ENCODE measurements at regions not wholly inside any gene's neighbourhood (a gene's known extent, or its start where the extent isn't known, plus 50 kb on each side); places are given as distances from the start of the nearest gene placed in this dataset.

GRCh38 chr2:225340923-225341322 lies 58.6 kb upstream of the NYAP2 start:
- intact Hi-C loops (cut with micrococcal nuclease), result no loop called here

GRCh38 chr2:225337183-225337582 lies 62.3 kb upstream of the NYAP2 start:
- intact Hi-C loops (cut with micrococcal nuclease), result no loop called here

- intact Hi-C loops (cut with micrococcal nuclease), result loop anchor here (2.0 kb wide), 1 partner anchor 14 kb away; no protein-coding TSS in a partner anchor
These were observed 65.0 kb upstream of the NYAP2 start for GRCh38 chr2:225334514-225334913.

GRCh38 chr2:225328192-225328591 lies 71.3 kb upstream of the NYAP2 start:
- intact Hi-C loops (cut with micrococcal nuclease), result no loop called here

GRCh38 chr2:225326969-225327368 lies 72.5 kb upstream of the NYAP2 start:
- intact Hi-C loops (cut with micrococcal nuclease), result no loop called here

DNA sequence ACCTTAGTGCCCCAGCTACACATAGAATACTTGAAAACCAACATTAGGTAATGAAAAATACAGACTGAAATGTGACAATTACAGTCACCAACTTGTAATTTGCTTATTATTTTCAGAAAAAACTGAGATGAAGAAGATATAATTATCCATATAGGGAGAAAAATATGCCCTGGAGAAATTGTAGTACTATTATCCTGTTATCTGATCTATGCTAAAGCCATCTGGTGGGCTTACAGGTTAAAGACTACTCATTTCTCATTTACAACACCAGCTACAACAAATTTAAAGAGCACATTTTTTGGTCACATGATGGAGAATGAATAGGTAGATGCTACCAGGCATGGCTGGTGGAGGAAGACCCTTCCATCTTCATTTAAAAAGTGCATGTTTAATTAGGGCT lies 79.6 kb upstream of the NYAP2 start:
- intact Hi-C loops (cut with micrococcal nuclease), result loop anchor here (2.0 kb wide), 1 partner anchor 15 kb away; no protein-coding TSS in a partner anchor

DNA sequence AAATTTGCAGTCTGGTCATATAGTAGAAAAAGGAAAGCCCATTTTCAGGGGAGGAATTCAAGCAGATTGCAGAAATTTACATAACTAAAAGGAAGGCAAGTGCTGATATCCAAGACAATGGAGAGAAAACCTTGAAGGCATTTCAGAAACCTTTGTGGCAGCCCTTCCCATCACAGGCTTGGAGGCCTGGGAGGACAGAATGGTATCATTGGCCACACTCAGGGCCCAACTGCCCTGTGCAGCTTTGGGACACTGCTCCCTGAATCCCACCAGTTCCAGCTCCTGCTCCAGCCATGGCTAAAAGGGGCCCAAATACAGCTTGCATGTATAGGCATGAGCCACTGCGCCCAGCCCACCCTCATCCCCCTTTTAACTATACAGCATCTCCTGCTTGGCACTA lies 81.1 kb upstream of the NYAP2 start:
- intact Hi-C loops (cut with micrococcal nuclease), result no loop called here

DNA sequence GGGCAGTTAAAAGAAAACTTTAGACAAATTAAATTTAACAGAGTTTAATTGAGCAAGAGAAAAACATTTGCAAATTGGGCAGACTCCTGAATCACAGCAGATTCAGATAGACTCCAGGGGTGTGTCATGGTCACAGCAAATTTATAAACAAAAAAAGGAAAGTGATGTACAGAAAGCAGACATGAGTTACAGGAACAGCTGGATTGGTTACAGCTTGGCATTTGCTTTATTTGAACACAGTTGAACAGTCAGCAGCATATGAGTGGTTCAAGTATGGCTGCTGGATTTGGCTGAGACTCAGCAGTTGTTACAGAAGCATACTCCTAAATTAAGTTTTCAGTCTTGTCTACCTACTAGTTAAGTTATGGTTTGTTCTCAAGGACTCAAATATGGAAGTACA lies 82.3 kb upstream of the NYAP2 start:
- intact Hi-C loops (cut with micrococcal nuclease), result no loop called here

DNA sequence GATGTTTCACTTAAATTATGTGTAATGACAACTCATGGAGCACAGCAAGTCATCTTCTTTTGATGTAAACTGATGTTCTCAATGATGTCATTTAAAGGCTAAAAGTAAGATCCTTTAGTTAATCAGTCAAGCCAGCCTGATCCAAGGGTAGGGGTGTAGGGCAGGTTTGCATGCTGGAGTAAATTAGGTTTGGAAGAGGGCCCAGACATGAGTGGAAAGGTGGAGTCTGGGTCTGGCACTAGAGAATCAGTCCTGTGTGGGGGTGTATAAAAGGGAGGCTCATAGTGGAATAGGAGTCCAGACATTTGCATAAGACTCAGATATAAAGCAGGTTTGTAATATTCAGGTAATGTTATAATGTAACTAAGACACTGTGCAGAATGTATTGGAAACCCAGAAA lies 88.8 kb upstream of the NYAP2 start:
- intact Hi-C loops (cut with micrococcal nuclease), result no loop called here

GRCh38 chr2:225309516-225309915 lies 90.0 kb upstream of the NYAP2 start:
- intact Hi-C loops (cut with micrococcal nuclease), result no loop called here

DNA sequence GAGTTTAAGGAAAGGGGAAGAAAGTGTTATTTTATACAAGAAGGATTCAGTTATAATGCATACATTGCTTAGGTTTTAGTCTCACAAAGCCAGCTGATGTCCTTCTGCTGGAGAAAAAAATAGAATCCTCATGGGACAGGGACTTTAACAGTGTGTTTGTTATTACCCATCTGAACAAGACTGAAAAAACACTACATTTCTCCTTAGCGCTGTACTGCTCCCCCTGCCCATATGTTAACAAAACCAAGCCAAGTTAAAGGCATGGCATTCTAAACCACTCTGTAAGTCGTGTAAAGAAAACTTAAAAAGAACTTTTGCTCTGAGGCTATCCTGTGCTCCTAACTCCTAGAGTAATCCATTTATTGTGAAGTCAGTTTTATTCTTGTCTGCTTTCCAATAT lies 102.6 kb upstream of the NYAP2 start:
- intact Hi-C loops (cut with micrococcal nuclease), result no loop called here

DNA sequence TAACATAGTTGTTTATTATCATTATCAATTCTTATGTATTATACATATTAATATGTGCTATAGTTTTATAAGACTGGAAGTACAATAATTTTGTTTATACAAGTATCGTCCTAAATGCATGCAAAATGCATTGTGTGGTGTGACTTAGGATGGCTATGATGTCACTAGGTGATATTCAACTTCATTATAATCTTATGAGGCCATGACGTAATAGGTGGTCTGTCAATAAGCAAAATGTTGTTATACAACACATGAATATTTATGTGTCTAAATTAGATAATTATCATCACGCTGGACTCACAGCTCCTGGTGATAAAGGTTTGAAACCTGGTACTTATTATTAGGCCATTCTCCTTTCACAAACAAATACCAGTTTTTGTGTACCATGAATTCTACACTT lies 104.4 kb upstream of the NYAP2 start:
- intact Hi-C loops (cut with micrococcal nuclease), result no loop called here

GRCh38 chr2:225293638-225294037 lies 105.9 kb upstream of the NYAP2 start:
- intact Hi-C loops (cut with micrococcal nuclease), result no loop called here

DNA sequence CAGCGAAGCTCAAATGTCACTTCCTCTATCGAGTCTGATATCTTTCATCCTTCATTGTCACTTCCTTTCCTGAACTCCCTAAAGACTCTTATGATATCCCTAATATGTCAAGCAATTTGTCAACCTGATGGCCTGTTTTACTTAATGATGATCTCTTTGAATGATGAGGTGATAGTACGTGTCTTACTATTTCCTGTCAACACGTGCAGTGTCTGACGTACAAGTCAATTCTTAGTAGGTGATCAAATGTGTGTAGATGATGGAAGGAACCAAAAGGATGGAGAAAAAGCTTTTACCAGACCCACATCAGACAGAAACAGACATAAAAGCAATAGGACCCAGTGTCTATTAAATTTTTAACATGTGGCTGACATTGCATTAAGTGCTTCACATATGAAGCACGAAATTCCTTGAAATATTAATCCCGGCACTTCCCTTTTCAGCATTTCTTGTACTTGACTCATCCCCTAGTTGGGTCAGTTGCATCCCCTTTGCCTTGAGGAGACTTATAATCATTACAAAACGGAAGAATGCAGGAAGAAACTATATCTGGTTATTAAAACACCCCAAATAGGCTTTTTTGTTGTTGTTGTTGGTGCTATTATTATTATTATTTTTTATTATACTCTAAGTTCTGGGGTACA lies 108.6 kb upstream of the NYAP2 start:
- intact Hi-C loops (cut with micrococcal nuclease), result no loop called here

DNA sequence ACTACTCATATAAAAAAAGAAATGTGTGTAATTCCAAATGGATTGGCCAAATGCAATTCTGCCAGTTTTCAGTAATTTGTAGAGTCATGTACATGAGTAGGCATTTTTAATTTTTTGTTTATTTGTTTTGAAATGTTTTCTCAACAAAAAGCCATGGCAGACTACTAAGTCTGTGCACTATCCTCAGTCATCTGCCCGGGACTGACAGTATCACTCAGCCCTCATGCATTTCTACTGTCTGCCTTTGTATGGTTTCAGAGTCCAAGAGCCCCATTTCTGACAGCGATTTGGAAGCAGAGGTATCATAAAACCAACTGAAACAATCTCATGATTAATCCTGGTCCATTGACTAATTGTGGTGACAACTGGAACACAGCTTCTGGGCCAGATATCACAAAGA lies 109.9 kb upstream of the NYAP2 start:
- intact Hi-C loops (cut with micrococcal nuclease), result no loop called here

- intact Hi-C loops (cut with micrococcal nuclease), result no loop called here
These were observed 110.5 kb upstream of the NYAP2 start for GRCh38 chr2:225288986-225289385.

- intact Hi-C loops (cut with micrococcal nuclease), result loop anchor here (1.0 to 5.0 kb wide), 3 partner anchors 377 to 1824 kb away; no protein-coding TSS in a partner anchor
These were observed 116.4 kb upstream of the NYAP2 start for GRCh38 chr2:225282858-225283710.

- intact Hi-C loops (cut with micrococcal nuclease), result no loop called here
These were observed 123.3 kb upstream of the NYAP2 start for GRCh38 chr2:225276207-225276606.

- intact Hi-C loops (cut with micrococcal nuclease), result no loop called here
These were observed 124.1 kb upstream of the NYAP2 start for GRCh38 chr2:225275443-225275842.

GRCh38 chr2:225274751-225275150 lies 124.8 kb upstream of the NYAP2 start:
- intact Hi-C loops (cut with micrococcal nuclease), result no loop called here

DNA sequence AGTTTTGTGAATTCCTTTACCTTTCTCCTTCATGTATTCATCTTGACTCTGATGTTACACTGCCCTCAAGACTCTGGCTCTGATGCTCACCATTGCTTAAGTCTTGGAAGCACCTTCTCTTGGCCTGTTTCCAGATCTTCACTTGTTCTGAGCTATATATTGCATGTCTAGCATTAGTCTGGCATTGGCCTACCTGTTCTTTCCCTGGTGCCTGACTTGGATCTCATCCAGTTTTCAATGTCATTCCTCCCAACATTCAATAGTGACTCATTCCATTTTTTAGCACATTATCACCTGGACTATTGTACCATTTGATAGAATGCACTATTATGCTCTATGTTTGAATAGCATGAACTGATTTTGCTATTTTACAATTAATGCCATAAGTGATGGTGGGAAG lies 127.3 kb upstream of the NYAP2 start:
- intact Hi-C loops (cut with micrococcal nuclease), result no loop called here

DNA sequence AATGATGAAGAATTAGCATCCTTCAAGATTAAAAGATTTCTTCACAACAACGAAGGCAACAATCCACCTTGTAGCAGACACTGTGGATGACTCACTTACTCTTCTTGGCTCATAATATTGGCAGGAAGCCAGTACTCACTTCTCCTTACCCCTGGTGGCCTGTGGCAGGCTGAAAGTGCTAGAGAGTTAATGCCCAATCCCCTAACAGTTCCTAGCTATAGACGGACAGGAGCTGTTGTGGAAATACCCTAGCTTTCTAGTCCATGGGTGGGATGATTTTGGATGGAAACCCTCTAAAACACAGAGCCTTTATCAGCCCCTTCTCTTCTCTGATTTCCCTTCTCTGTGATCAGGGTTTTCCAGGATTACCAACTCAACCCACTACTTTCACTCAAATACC lies 128.6 kb upstream of the NYAP2 start:
- intact Hi-C loops (cut with micrococcal nuclease), result no loop called here

- intact Hi-C loops (cut with micrococcal nuclease), result no loop called here
These were observed 129.5 kb upstream of the NYAP2 start for GRCh38 chr2:225270053-225270452.
